HUES48 (cell line): ENCODE measurements at regions not wholly inside any gene's neighbourhood (a gene's known extent, or its start where the extent isn't known, plus 50 kb on each side); places are given as distances from the start of the nearest gene placed in this dataset.

Experiments
- H3K27ac ChIP-seq: one replicate; pipeline ENCODE4 v1.7.0; 2013; ENCODE audit warnings: low read depth, low read length, inconsistent platforms
- H3K27me3 ChIP-seq: 2 replicates; pipeline ENCODE4 v1.6.1; 2013; ENCODE audit warnings: mild to moderate bottlenecking, low read length; ENCODE audit not compliant: control insufficient read depth, insufficient read depth
- H3K36me3 ChIP-seq: 2 replicates; pipeline ENCODE4 v1.6.1; 2013; ENCODE audit warnings: low read length; ENCODE audit not compliant: control insufficient read depth, insufficient read depth
- H3K4me1 ChIP-seq: 2 replicates; pipeline ENCODE4 v1.6.1; 2013; ENCODE audit warnings: mild to moderate bottlenecking, low read length; ENCODE audit not compliant: control insufficient read depth, insufficient read depth
- H3K4me3 ChIP-seq: 2 replicates; pipeline ENCODE4 v1.5.1; 2013; ENCODE audit warnings: mild to moderate bottlenecking, low read depth, low read length
- H3K9ac ChIP-seq: 2 replicates; pipeline ENCODE4 v1.6.1; 2013; ENCODE audit warnings: mild to moderate bottlenecking, low read depth, low read length, moderate library complexity
- H3K9me3 ChIP-seq: 2 replicates; pipeline ENCODE4 v1.6.1; 2013; ENCODE audit warnings: low read length; ENCODE audit not compliant: control insufficient read depth, insufficient read depth

DNA sequence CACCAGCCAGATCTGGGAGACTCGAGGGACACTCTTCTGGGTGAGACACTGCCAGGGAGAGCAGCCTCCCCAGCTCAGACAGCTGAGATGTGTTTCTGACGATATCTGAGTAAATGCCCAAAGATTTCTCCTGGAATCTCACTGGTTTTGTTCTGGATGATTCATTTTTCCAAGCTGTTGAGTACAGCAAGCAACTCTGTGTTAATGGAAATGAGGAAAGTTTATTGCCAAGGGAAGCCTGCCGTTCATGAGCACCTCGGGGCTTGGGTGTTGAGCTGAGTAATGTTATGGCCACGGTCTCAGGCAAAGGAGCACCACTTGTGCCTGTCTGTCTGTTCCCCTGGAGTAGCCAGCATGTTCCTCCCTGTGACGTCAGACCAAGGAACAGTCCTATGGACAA, 1132.4 kb downstream of the BRD1 start:
- Histone ChIP-seq H3K4me1 (no peaks in the 10 kb centered on the region), H3K9me3 (no peaks in the 10 kb centered on the region), H3K4me3 (no peak overlapping the region), H3K27ac (no peak overlapping the region), H3K36me3 (no peaks in the 10 kb centered on the region), H3K9ac (no peak overlapping the region), H3K27me3 (no peaks in the 10 kb centered on the region)

DNA sequence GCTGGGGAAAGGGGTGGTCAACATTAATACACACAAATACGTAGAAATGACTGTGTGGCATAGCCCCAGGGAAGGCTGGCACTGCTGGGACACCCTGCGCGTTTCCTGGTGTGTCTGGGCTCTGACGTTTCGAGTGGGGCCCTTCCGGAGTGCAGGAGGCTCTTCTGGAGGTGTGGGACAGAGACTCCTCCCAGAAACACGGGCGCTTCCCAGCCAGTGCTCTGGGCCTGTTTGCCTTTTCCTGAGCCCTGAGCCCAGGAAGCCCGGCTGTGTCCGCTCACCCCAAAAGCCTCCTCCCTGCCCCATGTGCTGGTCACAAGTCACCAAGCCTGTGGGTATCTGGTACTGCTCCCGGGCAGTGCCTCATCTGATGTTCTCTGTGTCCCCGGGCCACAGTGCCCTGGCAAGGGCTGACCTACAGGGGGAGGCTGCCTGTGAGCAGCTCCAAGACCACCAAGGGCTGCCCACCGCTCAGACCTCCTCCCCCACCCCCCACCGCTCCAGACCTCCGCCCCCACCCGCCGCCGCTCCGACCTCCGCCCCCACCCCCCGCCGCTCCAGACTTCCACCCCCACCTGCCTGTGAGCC, 1133.3 kb downstream of the BRD1 start:
- Histone ChIP-seq H3K4me3 (no peak overlapping the region), H3K4me1 (no peaks in the 10 kb centered on the region), H3K9me3 (no peaks in the 10 kb centered on the region), H3K9ac (no peak overlapping the region), H3K27ac (no peak overlapping the region), H3K27me3 (no peaks in the 10 kb centered on the region), H3K36me3 (no peaks in the 10 kb centered on the region)

DNA sequence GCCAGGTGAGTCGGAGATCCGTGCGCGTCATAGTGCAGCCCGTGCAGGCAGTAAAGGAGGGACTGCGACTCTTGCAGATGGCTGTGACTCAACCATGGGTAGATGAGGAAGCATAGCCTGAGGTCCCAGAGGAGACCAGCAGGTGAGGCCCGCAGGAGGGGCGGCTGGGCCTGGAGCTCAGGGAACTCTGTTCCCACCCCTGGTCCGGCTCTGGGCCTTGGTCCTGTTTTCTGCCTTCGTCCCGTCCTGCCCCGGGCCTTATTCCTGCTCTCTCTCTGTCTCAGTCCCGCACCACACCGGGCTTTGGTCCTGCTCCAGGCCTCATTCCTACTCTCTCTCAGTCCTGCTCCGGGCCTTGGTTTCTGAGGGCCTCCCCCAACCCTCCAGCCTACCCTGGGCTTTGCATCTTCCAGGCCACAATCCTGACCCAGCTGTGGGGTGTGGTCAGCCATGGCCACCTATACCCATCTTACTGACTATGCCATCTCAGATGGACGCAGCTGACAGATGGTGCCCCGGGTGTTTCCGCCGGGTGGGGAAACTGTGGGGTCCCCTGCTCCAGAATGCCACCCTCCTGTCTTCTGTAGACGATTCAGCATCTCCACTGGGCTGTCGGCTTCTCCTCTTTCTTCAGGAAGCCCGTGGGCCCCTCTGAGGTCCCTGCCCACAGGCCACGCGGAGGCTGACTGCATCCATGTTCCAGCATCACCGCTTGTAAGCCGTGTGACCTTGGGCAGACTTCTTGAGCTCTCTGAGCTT, 1134.1 kb downstream of the BRD1 start:
- Histone ChIP-seq H3K4me3 (no peak overlapping the region), H3K27me3 (no peaks in the 10 kb centered on the region), H3K9ac (no peak overlapping the region), H3K27ac (no peak overlapping the region), H3K4me1 (no peaks in the 10 kb centered on the region), H3K9me3 (no peaks in the 10 kb centered on the region), H3K36me3 (no peaks in the 10 kb centered on the region)

DNA sequence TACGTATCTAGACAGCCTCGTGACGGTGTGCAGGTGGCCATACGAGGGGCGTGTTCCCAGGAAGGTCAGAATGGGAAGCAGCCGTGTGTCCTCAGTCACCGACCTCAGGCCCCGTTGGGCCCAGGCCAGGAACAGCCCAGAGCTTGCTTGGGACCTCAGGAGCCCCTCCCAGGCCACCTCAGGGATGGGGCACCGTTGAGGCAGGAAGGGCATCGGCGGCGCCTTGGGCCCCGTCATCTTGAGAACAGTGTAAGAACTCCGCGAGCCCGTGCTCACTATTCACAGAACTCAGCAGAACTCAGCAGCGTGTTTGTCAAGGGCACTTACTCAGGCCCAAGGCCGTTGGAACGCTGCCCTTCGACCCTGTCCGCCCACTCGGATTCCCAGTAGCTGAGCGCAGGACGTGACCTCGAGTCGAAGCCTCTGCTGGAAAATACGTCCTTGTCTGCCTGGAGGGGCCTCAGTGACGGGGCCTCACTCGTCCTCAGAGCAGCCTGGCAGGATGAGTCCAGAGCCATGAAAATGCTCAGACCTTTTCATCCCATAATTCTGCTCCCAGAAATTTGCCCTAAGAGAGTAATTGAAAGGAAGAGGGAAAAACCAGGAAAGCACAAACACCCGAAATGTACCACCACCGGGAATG, 1134.8 kb downstream of the BRD1 start:
- no peak overlapping the region for H3K9ac ChIP-seq
- H3K36me3 ChIP-seq = no peaks in the 10 kb centered on the region
- H3K27ac ChIP-seq = no peak overlapping the region
- no peaks in the 10 kb centered on the region for H3K9me3 ChIP-seq
- no peaks in the 10 kb centered on the region for H3K27me3 ChIP-seq
- H3K4me3 ChIP-seq = no peak overlapping the region
- no peaks in the 10 kb centered on the region for H3K4me1 ChIP-seq

DNA sequence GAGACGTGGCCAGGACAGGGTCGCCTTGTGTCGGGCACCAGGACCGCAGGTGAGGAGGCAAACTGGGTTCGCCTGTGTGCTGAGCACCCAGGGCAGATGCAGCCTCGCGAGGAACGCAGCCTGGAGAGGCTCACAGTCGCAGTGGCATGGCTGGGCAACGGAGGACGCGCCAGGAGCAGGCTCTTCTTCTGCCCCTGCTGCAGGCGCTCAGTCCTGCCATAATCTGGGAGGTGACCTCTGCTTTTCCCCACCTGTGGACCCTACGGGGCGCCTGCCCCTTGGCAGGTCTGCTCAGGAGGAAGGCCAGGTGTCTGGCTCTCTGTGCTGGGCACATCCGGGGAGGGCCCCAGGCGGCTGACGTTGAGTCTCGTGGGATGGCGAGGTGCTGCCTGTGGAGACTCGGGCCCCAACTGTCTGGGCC, 1136.2 kb downstream of the BRD1 start:
- H3K9me3 ChIP-seq = no peaks in the 10 kb centered on the region
- no peaks in the 10 kb centered on the region for H3K27me3 ChIP-seq
- H3K27ac ChIP-seq = no peak overlapping the region
- H3K9ac ChIP-seq = no peak overlapping the region
- H3K36me3 ChIP-seq = no peaks in the 10 kb centered on the region
- H3K4me1 ChIP-seq = no peaks in the 10 kb centered on the region
- no peak overlapping the region for H3K4me3 ChIP-seq

DNA sequence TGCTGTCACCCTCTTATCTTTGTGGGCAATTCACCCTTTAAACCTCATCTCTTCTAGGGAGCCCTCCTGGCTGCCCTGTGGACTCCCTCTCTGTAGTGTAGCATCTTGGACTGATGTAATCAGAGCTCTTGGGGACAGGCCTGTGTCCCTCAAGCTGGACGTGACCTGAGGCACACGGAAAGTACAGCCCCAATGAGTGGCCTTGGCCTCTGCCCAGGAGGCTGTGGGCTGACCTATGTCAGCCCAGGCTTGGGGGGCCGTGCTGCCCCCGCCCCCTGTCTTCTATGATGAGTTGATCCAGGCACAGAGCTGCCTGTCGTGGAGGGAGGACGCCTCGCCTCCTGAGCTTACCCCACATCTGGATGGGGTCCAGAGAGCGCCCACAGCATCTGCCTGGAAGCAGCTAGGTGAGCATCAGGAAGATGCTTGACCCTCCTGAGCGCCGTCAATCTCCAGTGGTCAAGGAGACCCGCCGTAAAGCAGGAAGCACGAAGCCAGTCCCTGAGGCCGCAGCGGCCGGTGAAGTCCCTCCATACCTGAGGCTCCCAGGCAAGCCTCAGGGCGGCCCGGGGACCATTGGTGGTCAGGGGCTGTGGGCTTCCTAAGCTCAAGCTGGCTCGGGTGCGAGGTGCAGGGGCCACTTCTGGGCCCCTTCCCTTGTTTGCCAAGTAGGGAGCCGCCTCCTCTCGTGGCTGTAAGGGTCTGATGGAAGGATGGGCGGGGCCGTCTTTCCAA, 1136.9 kb downstream of the BRD1 start:
- Histone ChIP-seq H3K9ac (no peak overlapping the region), H3K27me3 (no peaks in the 10 kb centered on the region), H3K4me3 (no peak overlapping the region), H3K4me1 (no peaks in the 10 kb centered on the region), H3K27ac (no peak overlapping the region), H3K9me3 (no peaks in the 10 kb centered on the region), H3K36me3 (no peaks in the 10 kb centered on the region)

DNA sequence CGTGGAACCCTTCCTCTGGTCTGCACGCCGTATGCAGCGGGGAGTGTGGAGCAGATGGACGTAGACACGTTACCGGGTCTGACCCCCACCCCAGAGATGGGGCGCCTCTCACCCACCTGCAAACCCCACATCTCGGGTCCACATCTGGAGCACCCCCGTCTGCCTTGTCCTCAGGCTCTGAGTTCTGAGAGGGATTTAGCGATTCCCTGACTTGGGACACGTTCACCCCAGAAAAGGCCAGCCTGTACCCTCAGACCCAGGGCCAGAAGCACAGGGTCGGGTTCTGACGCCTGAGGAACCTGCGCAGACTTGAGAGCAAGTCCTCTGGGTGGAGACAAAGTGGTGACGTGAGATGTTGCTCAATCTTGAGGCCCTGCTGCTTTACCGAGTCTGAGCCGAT, 1138.5 kb downstream of the BRD1 start:
- no peaks in the 10 kb centered on the region for H3K9me3 ChIP-seq
- peaks cover 5% of the 10 kb centered on the region; the same call in 1 of the 2 replicates for H3K4me1 ChIP-seq
- H3K9ac ChIP-seq = no peak overlapping the region
- H3K27me3 ChIP-seq = no peaks in the 10 kb centered on the region
- H3K4me3 ChIP-seq = no peak overlapping the region
- no peaks in the 10 kb centered on the region for H3K36me3 ChIP-seq
- no peak overlapping the region for H3K27ac ChIP-seq

DNA sequence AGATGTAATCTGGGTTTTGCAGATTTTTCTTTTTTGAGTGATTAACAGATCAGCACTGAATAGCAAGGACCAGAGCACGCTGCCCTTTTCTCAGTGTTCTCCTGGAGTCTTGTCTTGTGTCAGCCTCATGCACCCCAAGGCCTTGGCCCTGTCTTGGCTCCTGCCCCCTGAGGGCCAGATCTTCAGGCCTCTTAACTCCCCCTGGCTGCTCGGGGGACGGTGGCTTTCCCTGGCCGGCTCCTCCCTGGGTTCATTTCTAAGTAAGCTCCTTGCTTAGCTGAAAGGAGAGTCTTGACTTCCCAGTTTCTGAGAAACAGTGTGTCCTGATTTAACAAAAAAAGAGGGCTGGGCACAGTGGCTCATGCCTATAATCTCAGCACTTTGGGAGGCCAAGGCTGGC, 1139.3 kb downstream of the BRD1 start:
- H3K27me3 ChIP-seq = no peaks in the 10 kb centered on the region
- no peaks in the 10 kb centered on the region for H3K36me3 ChIP-seq
- no peak overlapping the region for H3K4me3 ChIP-seq
- no peak overlapping the region for H3K27ac ChIP-seq
- H3K9me3 ChIP-seq = no peaks in the 10 kb centered on the region
- peaks cover 5% of the 10 kb centered on the region; the same call in 1 of the 2 replicates for H3K4me1 ChIP-seq
- H3K9ac ChIP-seq = no peak overlapping the region

DNA sequence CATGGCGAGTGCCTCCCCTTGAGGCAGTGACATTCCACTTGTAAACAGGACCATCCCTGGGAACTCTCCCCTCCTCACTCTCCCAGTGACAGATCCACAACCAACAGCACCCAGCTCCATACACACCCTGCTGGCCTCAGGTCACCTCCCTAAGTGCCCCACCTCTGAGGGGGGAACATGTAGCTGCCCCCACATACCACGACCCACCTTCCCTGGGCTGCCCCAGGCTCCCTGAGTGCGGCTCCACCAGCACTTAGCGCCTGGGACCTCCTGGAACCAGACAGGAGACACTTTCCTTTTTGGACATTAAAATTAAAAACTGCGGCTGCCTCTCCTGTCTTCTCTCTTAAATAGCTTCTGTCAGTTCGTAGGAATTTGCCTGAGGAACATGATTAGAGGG, 1140.1 kb downstream of the BRD1 start:
- Histone ChIP-seq H3K4me1 (peaks cover 5% of the 10 kb centered on the region; the same call in 1 of the 2 replicates), H3K9me3 (no peaks in the 10 kb centered on the region), H3K9ac (no peak overlapping the region), H3K4me3 (no peak overlapping the region), H3K27me3 (no peaks in the 10 kb centered on the region), H3K27ac (no peak overlapping the region), H3K36me3 (no peaks in the 10 kb centered on the region)

DNA sequence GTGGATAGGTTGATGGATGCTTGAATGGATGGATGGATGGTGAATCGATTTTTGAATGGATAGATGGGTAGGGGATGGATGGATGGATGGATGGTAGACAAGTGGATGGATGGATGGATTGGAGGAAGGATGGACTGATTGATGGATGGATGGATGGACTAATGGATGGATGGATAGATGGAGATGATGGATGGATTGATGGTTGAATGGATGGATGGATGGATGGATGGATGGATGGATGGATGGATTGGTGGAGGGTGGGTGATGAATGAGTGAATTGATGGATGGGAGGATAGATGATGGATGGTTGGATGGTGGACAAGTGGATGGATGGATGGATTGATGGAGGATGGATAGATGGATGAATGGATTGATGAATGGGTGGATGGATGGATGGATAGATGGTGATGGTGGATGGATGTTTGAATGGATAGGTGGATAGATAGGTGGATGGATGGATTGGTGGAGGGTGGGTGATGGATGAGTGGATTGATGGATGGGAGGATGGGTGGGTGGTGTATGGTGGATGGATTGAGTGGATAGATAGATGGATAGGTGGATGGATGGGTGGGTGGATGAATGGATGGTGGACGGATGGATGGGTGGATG, 1140.9 kb downstream of the BRD1 start:
- no peaks in the 10 kb centered on the region for H3K27me3 ChIP-seq
- H3K36me3 ChIP-seq = no peaks in the 10 kb centered on the region
- no peak overlapping the region for H3K9ac ChIP-seq
- no peak overlapping the region for H3K27ac ChIP-seq
- H3K4me1 ChIP-seq = peaks cover 5% of the 10 kb centered on the region; the same call in 1 of the 2 replicates
- H3K4me3 ChIP-seq = no peak overlapping the region
- no peaks in the 10 kb centered on the region for H3K9me3 ChIP-seq
